ENCODE measurements at regions not wholly inside any gene's neighbourhood (a gene's known extent, or its start where the extent isn't known, plus 50 kb on each side); places are given as distances from the start of the nearest gene placed in this dataset.
"Not testable (repeated sequence)": the region's sequence is repeated elsewhere in the genome, so short reads cannot be mapped to it uniquely, and the experiment has no call there.

DNA sequence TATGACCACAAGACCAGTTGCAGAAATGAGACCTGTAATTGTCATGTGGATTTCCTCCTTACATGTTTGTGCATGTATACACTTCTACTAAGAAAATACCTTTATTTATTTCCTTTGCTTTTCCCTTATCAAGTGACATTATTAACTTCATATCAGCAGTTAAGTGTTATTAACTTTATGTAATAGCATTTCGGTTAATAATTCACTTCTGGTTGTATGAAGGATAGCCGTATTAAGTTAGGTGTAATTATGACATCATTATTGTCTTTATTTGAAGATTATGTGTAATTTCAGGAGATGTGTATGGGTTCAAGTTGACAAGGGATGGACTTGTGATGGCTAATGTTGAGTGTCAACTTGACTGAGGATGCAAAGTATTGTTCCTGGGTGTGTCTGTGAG lies 881.2 kb upstream of the ATXN8OS start:
- Histone ChIP-seq H3K27ac (no peak overlapping the region), H3K4me3 (no peak overlapping the region), H3K4me1 (no peaks in the 10 kb centered on the region), H3K36me3 (no peaks in the 10 kb centered on the region), H3K9me3 (no peaks in the 10 kb centered on the region), H3K27me3 (no peaks in the 10 kb centered on the region)
- WGBS, 2 donors: 97 to 100% methylated on average over 2 of the region's 2 CpGs
- no peak for DNase-seq (ENCODE audit: low spot score in 2 of 2)
- TF ChIP-seq, protein P1, sequence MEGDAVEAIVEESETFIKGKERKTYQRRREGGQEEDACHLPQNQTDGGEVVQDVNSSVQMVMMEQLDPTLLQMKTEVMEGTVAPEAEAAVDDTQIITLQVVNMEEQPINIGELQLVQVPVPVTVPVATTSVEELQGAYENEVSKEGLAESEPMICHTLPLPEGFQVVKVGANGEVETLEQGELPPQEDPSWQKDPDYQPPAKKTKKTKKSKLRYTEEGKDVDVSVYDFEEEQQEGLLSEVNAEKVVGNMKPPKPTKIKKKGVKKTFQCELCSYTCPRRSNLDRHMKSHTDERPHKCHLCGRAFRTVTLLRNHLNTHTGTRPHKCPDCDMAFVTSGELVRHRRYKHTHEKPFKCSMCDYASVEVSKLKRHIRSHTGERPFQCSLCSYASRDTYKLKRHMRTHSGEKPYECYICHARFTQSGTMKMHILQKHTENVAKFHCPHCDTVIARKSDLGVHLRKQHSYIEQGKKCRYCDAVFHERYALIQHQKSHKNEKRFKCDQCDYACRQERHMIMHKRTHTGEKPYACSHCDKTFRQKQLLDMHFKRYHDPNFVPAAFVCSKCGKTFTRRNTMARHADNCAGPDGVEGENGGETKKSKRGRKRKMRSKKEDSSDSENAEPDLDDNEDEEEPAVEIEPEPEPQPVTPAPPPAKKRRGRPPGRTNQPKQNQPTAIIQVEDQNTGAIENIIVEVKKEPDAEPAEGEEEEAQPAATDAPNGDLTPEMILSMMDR (IDR thresholded peaks at IDR 0.05): no peak
- TF ChIP-seq EP300 (IDR thresholded peaks at IDR 0.05) (no peak), POLR2A (IDR thresholded peaks at IDR 0.05) (no peak)

DNA sequence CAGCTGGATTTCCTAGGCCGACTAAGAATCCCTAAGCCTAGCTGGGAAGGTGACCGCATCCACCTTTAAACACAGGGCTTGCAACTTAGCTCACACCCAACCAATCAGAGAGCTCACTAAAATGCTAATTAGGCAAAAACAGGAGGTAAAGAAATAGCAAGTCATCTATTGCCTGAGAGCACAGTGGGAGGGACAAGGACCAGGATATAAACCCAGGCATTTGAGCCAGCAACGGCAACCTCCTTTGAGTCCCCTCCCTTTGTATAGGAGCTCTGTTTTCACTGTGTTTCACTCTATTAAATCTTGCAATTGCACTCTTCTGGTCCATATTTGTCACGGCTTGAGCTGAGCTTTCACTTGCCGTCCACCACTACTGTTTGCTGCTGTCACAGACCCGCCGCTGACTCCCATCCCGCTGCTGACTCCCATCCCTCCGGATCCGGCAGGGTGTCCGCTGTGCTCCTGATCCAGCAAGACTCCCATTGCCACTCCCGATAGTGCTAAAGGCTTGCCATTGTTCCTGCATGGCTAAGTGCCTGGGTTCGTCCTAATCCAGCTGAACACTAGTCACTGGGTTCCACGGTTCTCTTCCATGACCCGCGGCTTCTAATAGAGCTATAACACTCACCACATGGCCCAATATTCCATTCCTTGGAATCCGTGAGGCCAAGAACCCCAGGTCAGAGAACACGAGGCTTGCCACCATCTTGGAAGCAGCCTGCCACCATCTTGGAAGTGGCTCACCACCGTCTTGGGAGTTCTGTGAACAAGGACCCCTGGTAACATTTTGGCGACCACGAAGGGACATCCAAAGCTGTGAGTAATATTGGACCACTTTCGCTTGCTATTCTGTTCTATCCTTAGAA lies 885.8 kb upstream of the ATXN8OS start:
- H3K4me1 ChIP-seq; H3K4me3 ChIP-seq; H3K27me3 ChIP-seq; H3K27ac ChIP-seq; H3K9me3 ChIP-seq; H3K36me3 ChIP-seq; DNase-seq (ENCODE audit: low spot score in 2 of 2): not testable (repeated sequence)
- 94 to 95% methylated on average over 22 of the region's 22 CpGs for WGBS, 2 donors

DNA sequence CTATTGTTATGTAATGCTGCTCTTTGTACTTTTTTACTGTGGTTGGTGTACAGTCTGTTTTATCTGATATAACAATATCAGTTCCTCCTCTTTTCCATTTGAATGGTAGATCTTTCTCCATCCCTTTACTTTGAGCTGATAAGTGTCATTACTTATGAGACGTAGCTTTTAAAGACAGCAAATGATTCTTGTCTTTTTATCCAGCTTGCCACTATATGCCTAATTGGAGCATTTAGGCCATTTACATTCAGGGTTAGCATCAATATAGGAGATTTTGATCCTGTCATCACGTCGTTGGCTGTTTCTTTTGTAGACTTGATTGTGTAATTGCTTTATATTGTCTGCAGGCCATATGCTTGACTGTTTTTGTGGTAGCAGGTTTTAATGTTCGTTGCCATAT lies 894.2 kb upstream of the ATXN8OS start:
- Histone ChIP-seq H3K4me3 (no peak overlapping the region), H3K27me3 (no peaks in the 10 kb centered on the region), H3K36me3 (no peaks in the 10 kb centered on the region), H3K9me3 (no peaks in the 10 kb centered on the region), H3K27ac (no peak overlapping the region), H3K4me1 (no peaks in the 10 kb centered on the region)
- DNase-seq (ENCODE audit: low spot score in 2 of 2): no peak
- TF ChIP-seq POLR2A (IDR thresholded peaks at IDR 0.05) (no peak), EP300 (IDR thresholded peaks at IDR 0.05) (no peak)
- TF ChIP-seq, protein P1 (IDR thresholded peaks at IDR 0.05): no peak
- WGBS, 2 donors: 24 to 33% methylated on average over 4 of the region's 4 CpGs

DNA sequence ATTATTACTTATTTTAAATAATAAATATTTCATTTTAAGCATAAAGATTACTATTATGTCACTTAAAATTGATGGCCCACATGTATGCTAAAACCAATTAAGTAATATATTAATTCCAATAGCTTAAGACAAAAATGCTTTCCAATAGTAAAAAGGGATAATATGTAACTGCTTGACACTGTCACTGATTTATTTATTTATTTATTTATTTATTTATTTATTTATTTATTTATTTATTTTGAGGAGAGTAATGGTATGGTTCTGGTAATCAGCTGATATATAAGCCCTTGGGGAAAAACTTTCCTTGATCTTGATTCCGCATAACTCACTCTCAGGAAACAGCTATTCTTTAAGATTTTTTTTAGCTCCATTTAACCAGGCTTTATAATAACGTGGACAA lies 903.0 kb upstream of the ATXN8OS start:
- H3K27me3 ChIP-seq: no peaks in the 10 kb centered on the region
- no peak for DNase-seq (ENCODE audit: low spot score in 2 of 2)
- peaks cover 0 to 6% (median 0%) of the 10 kb centered on the region in 4 donors for H3K9me3 ChIP-seq
- no peak overlapping the region for H3K27ac ChIP-seq
- H3K4me1 ChIP-seq: no peaks in the 10 kb centered on the region
- WGBS, 2 donors: 38 to 63% methylated on average over 2 of the region's 2 CpGs
- TF ChIP-seq EP300 (IDR thresholded peaks at IDR 0.05) (no peak), POLR2A (IDR thresholded peaks at IDR 0.05) (no peak)
- TF ChIP-seq, protein P1 (IDR thresholded peaks at IDR 0.05): no peak
- no peaks in the 10 kb centered on the region for H3K36me3 ChIP-seq
- H3K4me3 ChIP-seq: no peak overlapping the region

DNA sequence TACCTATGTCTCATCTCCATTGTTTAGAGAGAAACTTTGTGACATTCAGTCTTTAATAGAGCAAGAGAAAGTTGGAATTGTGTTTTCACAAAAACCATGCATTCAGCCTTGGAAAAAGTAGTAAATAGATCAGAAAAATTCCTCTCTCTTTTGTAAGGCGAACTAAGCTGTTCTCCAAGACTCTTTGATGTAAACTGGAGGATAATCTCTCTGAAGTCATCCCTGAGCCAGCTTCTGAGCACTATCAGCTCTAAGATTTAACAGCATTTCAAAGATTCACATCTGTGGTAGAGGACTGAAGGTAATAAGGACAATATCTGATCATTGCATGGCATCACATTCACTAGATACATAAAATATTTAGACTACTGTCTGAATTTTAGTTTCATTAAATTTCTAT lies 904.6 kb upstream of the ATXN8OS start:
- no peak overlapping the region for H3K27ac ChIP-seq
- H3K4me1 ChIP-seq: no peaks in the 10 kb centered on the region
- TF ChIP-seq, protein P1 (IDR thresholded peaks at IDR 0.05): no peak
- no peak for TF ChIP-seq POLR2A (IDR thresholded peaks at IDR 0.05)
- TF ChIP-seq EP300 (IDR thresholded peaks at IDR 0.05): no peak
- no peaks in the 10 kb centered on the region for H3K27me3 ChIP-seq
- DNase-seq (ENCODE audit: low spot score in 2 of 2): no peak
- no peaks in the 10 kb centered on the region for H3K36me3 ChIP-seq
- 54 to 66% methylated on average over 1 of the region's 1 CpG for WGBS, 2 donors
- peaks cover 0 to 6% (median 0%) of the 10 kb centered on the region in 4 donors for H3K9me3 ChIP-seq
- no peak overlapping the region for H3K4me3 ChIP-seq
